Mesothelial cell of epicardium (in vitro differentiated cells): ENCODE measurements at regions not wholly inside any gene's neighbourhood (a gene's known extent, or its start where the extent isn't known, plus 50 kb on each side); places are given as distances from the start of the nearest gene placed in this dataset.

ENCODE experiments used
- DNase-seq, 2 experiments: peaks; one replicate each; pipeline ENCODE4 v3.0.0; 2021; ENCODE audit warnings: low spot score in 2 of 2; ENCODE audit not compliant: unreplicated experiment in 2 of 2
- H3K27ac Mint-ChIP-seq: 2 replicates; pipeline ENCODE4 v1.8.0; 2021; ENCODE audit warnings: mixed read lengths
- H3K27me3 Mint-ChIP-seq: 2 replicates; pipeline ENCODE4 v1.8.0; 2021; ENCODE audit warnings: low read depth, mixed read lengths
- H3K36me3 Mint-ChIP-seq: 2 replicates; pipeline ENCODE4 v1.8.0; 2021; ENCODE audit warnings: mixed read lengths
- H3K4me1 Mint-ChIP-seq: 2 replicates; pipeline ENCODE4 v1.8.0; 2021; ENCODE audit warnings: mixed read lengths
- H3K4me3 Mint-ChIP-seq: 2 replicates; pipeline ENCODE4 v1.8.0; 2021; ENCODE audit warnings: mild to moderate bottlenecking, moderate library complexity, mixed read lengths
- H3K9me3 Mint-ChIP-seq: 2 replicates; pipeline ENCODE4 v1.8.0; 2021; ENCODE audit warnings: mixed read lengths
- TF ChIP-seq, protein P1 (sequence below): fragments of 200-600 bp; sonication (generic); IDR thresholded peaks from one replicate; pipeline ENCODE4 v1.5.0; 2021; ENCODE audit warnings: antibody characterized with exemption; ENCODE audit not compliant: unreplicated experiment

DNA sequence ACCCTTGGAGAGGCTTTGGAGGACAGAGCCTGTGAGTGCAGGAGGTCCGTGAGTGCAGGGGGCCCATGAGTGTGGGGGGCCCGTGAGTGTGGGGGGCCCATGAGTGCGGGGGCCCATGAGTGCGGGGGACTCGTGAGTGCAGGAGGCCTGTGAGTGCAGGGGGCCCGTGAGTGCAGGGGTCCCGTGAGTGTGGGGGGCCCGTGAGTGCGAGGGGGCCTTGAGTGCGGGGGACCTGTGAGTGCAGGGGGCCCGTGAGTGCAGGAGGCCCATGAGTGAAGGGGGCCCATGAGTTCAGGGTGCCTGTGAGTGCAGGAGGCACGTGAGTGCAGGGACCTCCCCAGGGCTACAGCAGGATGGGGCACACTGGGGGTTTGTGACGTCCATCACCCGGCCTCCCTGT lies 108.3 kb upstream of the TTC34 start:
- Mint-ChIP-seq H3K9me3 (peaks cover 14% of the 10 kb centered on the region), H3K4me3 (no peak overlapping the region), H3K36me3 (peaks cover 2% of the 10 kb centered on the region), H3K4me1 (no peaks in the 10 kb centered on the region), H3K27ac (no peak overlapping the region), H3K27me3 (no peaks in the 10 kb centered on the region)
- TF ChIP-seq, protein P1, sequence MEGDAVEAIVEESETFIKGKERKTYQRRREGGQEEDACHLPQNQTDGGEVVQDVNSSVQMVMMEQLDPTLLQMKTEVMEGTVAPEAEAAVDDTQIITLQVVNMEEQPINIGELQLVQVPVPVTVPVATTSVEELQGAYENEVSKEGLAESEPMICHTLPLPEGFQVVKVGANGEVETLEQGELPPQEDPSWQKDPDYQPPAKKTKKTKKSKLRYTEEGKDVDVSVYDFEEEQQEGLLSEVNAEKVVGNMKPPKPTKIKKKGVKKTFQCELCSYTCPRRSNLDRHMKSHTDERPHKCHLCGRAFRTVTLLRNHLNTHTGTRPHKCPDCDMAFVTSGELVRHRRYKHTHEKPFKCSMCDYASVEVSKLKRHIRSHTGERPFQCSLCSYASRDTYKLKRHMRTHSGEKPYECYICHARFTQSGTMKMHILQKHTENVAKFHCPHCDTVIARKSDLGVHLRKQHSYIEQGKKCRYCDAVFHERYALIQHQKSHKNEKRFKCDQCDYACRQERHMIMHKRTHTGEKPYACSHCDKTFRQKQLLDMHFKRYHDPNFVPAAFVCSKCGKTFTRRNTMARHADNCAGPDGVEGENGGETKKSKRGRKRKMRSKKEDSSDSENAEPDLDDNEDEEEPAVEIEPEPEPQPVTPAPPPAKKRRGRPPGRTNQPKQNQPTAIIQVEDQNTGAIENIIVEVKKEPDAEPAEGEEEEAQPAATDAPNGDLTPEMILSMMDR, result no peak
- no peak for DNase-seq

DNA sequence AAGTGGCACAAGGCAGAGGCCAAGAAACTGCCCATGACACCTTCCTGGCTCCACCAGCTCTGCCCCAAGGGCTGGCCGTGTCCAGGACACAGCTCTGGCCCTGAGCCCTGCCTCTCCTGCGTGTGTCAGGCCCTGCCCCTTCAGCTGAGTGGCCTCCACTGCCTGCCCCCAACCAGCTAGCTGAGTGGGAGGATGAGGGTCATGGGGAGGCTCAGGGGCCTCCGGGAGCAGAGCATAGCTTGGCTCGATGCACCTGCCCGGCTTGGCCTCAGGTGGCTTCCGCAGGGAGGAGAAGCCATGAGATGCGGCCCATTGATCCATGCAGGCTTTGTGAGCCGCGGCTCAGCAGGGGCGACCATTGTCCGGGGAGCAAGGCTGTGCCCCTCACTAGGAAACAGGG lies 108.7 kb upstream of the TTC34 start:
- Mint-ChIP-seq H3K9me3 (peaks cover 14% of the 10 kb centered on the region), H3K27me3 (no peaks in the 10 kb centered on the region)

DNA sequence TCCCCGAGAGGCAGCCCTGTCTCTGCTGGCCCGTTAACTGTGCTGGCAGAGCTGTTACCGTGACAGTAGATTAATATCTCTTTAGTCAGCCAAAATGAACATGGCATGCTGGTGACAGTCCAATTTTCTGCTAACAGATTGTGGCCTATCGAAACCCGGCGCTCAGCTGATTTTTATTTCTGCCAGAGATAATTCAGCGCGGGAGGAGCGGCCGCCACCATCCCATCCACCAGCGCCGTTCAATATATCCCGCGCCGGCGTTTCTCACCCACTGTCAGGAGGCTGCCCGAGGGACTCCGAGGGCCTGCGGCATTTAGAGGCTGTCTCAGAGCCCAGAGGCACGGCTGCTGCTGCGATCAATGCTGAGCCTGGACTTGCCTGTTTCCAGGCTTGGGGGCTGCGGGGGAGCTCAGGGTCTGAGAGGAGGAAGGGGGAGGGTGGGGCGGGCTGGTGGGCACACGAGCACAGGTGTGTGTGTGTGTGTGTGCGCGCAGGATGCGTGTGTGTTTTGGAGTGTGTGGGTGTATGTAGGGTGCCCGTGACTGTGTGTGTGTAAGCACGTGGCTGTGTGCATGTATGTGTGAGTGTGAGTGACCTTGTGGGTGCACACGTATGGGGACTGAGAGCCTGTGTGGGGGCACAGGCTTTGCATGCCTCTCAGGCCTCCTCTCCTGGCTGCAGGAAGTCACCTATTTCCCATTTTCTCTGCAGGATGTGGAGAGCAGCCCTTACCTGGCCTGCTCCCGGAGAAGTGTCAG lies 109.7 kb upstream of the ACTRT2 start:
- H3K27ac Mint-ChIP-seq, result no peak overlapping the region
- H3K9me3 Mint-ChIP-seq, result peaks cover 23% of the 10 kb centered on the region
- H3K4me1 Mint-ChIP-seq, result no peaks in the 10 kb centered on the region
- TF ChIP-seq, protein P1, result no peak
- no peaks in the 10 kb centered on the region for H3K27me3 Mint-ChIP-seq
- DNase-seq, result no peak
- peaks cover 7% of the 10 kb centered on the region for H3K36me3 Mint-ChIP-seq
- no peak overlapping the region for H3K4me3 Mint-ChIP-seq

More for the DNA sequence above, 108.7 kb upstream of the TTC34 start:
- no peak for DNase-seq
- TF ChIP-seq, protein P1, result no peak
- H3K27ac Mint-ChIP-seq, result no peak overlapping the region
- no peaks in the 10 kb centered on the region for H3K4me1 Mint-ChIP-seq
- peaks cover 2% of the 10 kb centered on the region for H3K36me3 Mint-ChIP-seq
- no peak overlapping the region for H3K4me3 Mint-ChIP-seq

DNA sequence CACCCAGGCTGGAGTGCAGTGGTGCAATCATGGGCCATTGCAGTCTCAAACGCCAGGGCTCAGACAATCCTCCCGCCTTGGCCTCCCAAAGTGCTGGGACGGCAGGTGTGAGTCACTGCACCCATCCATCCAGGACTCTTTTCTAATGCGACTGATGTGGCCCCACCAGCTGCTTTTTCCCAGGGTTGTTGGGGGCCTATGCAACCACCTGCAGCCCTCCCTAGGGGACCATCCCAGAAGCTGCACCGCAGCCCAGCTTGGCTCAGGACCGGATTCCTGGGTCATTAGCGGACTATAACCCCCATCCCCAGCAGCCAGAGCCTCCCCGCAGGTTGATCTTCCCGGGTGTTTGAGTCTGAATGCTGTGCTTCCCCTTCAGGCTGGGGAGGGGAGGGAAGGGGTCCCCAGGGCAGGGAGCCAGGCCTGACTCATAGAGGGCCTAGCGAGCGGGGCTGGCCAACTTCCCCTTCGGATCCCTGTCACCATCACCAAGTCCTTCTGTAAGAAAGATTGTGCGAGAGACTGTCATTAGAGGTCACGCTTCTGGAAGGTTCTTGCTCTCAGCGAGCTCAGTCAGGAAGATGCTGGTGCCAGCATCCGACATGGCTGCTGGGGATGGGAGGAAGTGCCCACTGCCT lies 108.7 kb upstream of the ACTRT2 start:
- Mint-ChIP-seq H3K36me3 (peaks cover 7% of the 10 kb centered on the region), H3K9me3 (peaks cover 20% of the 10 kb centered on the region), H3K27ac (no peak overlapping the region), H3K4me1 (no peaks in the 10 kb centered on the region), H3K4me3 (no peak overlapping the region), H3K27me3 (no peaks in the 10 kb centered on the region)
- DNase-seq, result no peak
- TF ChIP-seq, protein P1, result no peak

DNA sequence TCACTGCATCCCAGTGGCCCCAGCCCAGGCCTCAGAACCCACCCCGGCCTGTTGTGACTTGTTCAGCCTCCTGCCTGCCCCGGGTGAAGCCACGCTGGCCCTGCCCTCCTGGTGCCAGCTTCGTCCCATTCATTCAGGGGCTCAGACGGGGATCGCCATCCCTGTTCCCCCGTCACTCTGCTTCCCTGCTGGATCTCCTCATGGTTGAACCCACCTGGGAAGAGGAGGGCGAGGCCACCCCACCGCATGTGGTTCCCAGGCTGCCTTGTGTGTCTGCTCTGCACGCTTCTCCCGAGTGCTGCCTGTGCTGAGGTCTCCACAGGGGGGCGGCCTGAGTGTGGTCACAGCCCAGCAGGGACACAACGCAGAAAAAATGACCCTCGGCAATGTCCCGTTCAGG lies 108.2 kb upstream of the ACTRT2 start:
- no peak for DNase-seq
- Mint-ChIP-seq H3K36me3 (peaks cover 7% of the 10 kb centered on the region), H3K9me3 (peaks cover 18% of the 10 kb centered on the region), H3K27me3 (no peaks in the 10 kb centered on the region), H3K4me3 (no peak overlapping the region), H3K4me1 (no peaks in the 10 kb centered on the region), H3K27ac (no peak overlapping the region)
- TF ChIP-seq, protein P1, result no peak
